Lower lobe of right lung (tissue), 2 donors: ENCODE measurements at regions not wholly inside any gene's neighbourhood (a gene's known extent, or its start where the extent isn't known, plus 50 kb on each side); places are given as distances from the start of the nearest gene placed in this dataset.
"Not testable (repeated sequence)": the region's sequence is repeated elsewhere in the genome, so short reads cannot be mapped to it uniquely, and the experiment has no call there.

Experiments used
- ATAC-seq, 2 donors: fragments of 200-7000 bp; cut with Tn5 transposase; one replicate each; pipeline ENCODE4 v1.9.1; 2020 to 2022; ENCODE audit warnings: mild to moderate bottlenecking in 2 of 2, moderate library complexity in 2 of 2
- DNase-seq: peaks from one replicate; pipeline ENCODE4 v3.0.0-alpha.2; 2020
- H3K27ac ChIP-seq: fragments of 200-600 bp; one replicate; pipeline ENCODE4 v1.8.0; 2022
- H3K27me3 ChIP-seq: fragments of 200-600 bp; one replicate; pipeline ENCODE4 v1.8.0; 2022; ENCODE audit warnings: low read depth
- H3K36me3 ChIP-seq: fragments of 200-600 bp; one replicate; pipeline ENCODE4 v1.8.0; 2022; ENCODE audit warnings: mild to moderate bottlenecking
- H3K4me1 ChIP-seq: fragments of 200-600 bp; one replicate; pipeline ENCODE4 v1.8.0; 2022
- H3K4me3 ChIP-seq: fragments of 200-600 bp; one replicate; pipeline ENCODE4 v1.8.0; 2022; ENCODE audit warnings: mild to moderate bottlenecking
- H3K9me3 ChIP-seq: fragments of 200-600 bp; one replicate; pipeline ENCODE4 v1.8.0; 2022
- intact Hi-C: fragments of 100-400 bp; cut with DNase I; formaldehyde crosslinking; loops from one replicate; pipeline ENCODE4 v1.11.0; 2022
- TF ChIP-seq, protein P1 (sequence below): fragments of 200-600 bp; IDR thresholded peaks from one replicate; pipeline ENCODE4 v1.8.0; 2022; ENCODE audit warnings: antibody characterized with exemption, mild to moderate bottlenecking
- donor health status: DM: no; HTN: yes; CAD: no; lungs with severe emphysema.

GRCh38 chr2:175709248-175709647 is 292.8 kb downstream of the LNPK start:
- Histone ChIP-seq H3K27ac (no peak overlapping the region), H3K4me3 (no peak overlapping the region), H3K27me3 (peaks cover 9% of the 10 kb centered on the region), H3K9me3 (no peaks in the 10 kb centered on the region), H3K36me3 (no peaks in the 10 kb centered on the region), H3K4me1 (no peaks in the 10 kb centered on the region)
- intact Hi-C loops: no loop called here
- DNase-seq (no peak), ATAC-seq (no peak)
- TF ChIP-seq, protein P1, sequence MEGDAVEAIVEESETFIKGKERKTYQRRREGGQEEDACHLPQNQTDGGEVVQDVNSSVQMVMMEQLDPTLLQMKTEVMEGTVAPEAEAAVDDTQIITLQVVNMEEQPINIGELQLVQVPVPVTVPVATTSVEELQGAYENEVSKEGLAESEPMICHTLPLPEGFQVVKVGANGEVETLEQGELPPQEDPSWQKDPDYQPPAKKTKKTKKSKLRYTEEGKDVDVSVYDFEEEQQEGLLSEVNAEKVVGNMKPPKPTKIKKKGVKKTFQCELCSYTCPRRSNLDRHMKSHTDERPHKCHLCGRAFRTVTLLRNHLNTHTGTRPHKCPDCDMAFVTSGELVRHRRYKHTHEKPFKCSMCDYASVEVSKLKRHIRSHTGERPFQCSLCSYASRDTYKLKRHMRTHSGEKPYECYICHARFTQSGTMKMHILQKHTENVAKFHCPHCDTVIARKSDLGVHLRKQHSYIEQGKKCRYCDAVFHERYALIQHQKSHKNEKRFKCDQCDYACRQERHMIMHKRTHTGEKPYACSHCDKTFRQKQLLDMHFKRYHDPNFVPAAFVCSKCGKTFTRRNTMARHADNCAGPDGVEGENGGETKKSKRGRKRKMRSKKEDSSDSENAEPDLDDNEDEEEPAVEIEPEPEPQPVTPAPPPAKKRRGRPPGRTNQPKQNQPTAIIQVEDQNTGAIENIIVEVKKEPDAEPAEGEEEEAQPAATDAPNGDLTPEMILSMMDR: no peak

DNA sequence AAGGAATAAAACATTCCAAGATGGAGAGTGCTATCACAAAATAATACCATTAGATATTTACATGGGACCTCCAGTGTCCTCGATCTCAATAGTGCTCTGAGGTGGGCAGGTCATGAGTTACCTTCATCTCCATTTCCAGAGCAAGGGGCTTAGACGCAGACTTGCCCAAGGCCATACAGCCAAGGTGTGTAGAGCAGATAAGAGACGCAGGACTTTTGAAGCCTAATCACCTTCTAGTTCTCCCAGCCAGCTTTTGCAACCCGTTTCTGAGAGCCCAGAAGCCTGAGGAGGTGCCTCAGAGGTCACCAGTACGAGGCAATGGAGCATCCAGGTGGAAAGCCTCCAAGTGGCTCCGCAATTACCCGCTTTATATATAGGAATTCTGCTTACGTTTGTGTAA is 294.7 kb downstream of the LNPK start:
- TF ChIP-seq, protein P1: no peak
- intact Hi-C loops: no loop called here
- Histone ChIP-seq H3K9me3 (no peaks in the 10 kb centered on the region), H3K36me3 (no peaks in the 10 kb centered on the region), H3K27ac (no peak overlapping the region), H3K27me3 (peaks cover 9% of the 10 kb centered on the region), H3K4me1 (no peaks in the 10 kb centered on the region), H3K4me3 (no peak overlapping the region)
- ATAC-seq (no peak), DNase-seq (no peak)

- intact Hi-C loops, DNase-seq: not testable (repeated sequence)
Measured at GRCh38 chr2:175704568-175704967, 297.5 kb downstream of the LNPK start.

GRCh38 chr2:175698061-175698460 is 304.0 kb downstream of the LNPK start:
- peaks cover 18% of the 10 kb centered on the region for H3K27me3 ChIP-seq
- H3K4me1 ChIP-seq: no peaks in the 10 kb centered on the region
- ATAC-seq: no peak
- H3K27ac ChIP-seq: no peak overlapping the region
- H3K36me3 ChIP-seq: no peaks in the 10 kb centered on the region
- H3K9me3 ChIP-seq: no peaks in the 10 kb centered on the region
- no peak for DNase-seq
- TF ChIP-seq, protein P1: no peak
- no peak overlapping the region for H3K4me3 ChIP-seq
- intact Hi-C loops: loop anchor here (10.0 kb wide), 1 partner anchor 397 kb away; the partner anchor contains the start of genes HOXD12 and HOXD13

More at GRCh38 chr2:175704568-175704967, 297.5 kb downstream of the LNPK start:
- H3K36me3 ChIP-seq, H3K4me1 ChIP-seq, H3K27ac ChIP-seq, H3K27me3 ChIP-seq, ATAC-seq, H3K4me3 ChIP-seq, H3K9me3 ChIP-seq: not testable (repeated sequence)

- no peaks in the 10 kb centered on the region for H3K9me3 ChIP-seq
- H3K4me3 ChIP-seq: no peak overlapping the region
- H3K36me3 ChIP-seq: no peaks in the 10 kb centered on the region
- TF ChIP-seq, protein P1: peak; percentile 67
- H3K27ac ChIP-seq: no peak overlapping the region
- peaks cover 5% of the 10 kb centered on the region for H3K27me3 ChIP-seq
- ATAC-seq (peak in 1 of 2 donors; percentile 60), DNase-seq (no peak)
- no peaks in the 10 kb centered on the region for H3K4me1 ChIP-seq
- intact Hi-C loops: loop anchor here (10.0 kb wide), 1 partner anchor 405 kb away; the partner anchor contains the start of genes HOXD12 and HOXD13
Measured at GRCh38 chr2:175690113-175690837, 311.8 kb downstream of the LNPK start.

GRCh38 chr2:175688243-175688642 is 313.8 kb downstream of the LNPK start:
- Histone ChIP-seq H3K27me3 (no peaks in the 10 kb centered on the region), H3K36me3 (no peaks in the 10 kb centered on the region), H3K27ac (no peak overlapping the region), H3K4me3 (no peak overlapping the region), H3K4me1 (no peaks in the 10 kb centered on the region), H3K9me3 (no peaks in the 10 kb centered on the region)
- no peak for ATAC-seq
- TF ChIP-seq, protein P1: no peak
- no peak for DNase-seq
- intact Hi-C loops: no loop called here
